GM12874 (cell line): ENCODE measurements at regions not wholly inside any gene's neighbourhood (a gene's known extent, or its start where the extent isn't known, plus 50 kb on each side); places are given as distances from the start of the nearest gene placed in this dataset.

Source experiments
- TF ChIP-seq, protein P1 (sequence below): IDR thresholded peaks from 2 replicates; pipeline ENCODE4 v1.5.1; 2011; ENCODE audit warnings: low read depth, mild to moderate bottlenecking, control low read depth, low read length, moderate library complexity; ENCODE audit not compliant: insufficient read depth

DNA sequence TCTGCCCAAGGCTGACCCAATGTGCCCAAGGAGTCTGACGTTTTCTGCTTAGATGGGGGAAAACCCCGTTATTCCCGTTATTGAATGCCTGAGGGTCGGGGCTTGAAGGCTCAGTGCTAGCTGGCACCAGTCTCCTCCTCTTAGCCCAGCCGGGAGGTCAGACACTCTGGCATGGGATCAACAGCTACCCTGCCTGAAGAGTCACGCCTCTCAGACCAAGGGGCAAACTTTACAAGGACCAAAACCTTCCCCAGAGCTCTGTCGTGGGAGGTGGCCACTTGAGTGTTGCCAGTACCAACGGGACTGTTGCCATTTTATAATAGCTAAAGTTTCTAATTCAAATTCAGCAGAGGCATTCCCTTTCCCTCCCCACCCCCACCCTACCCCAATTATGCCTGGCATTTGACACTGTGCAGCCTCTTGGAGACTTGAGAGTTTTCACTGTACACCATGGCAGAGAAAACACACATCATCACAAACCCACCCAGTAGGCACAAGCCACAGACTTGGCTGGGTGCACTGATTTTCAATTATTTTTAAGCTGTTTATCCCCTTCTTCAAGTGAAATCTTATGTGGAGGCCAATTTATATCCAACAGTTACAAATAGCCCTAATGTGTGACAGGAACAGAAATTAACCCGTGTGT, 137.5 kb upstream of the SYT13 start:
- TF ChIP-seq, protein P1, sequence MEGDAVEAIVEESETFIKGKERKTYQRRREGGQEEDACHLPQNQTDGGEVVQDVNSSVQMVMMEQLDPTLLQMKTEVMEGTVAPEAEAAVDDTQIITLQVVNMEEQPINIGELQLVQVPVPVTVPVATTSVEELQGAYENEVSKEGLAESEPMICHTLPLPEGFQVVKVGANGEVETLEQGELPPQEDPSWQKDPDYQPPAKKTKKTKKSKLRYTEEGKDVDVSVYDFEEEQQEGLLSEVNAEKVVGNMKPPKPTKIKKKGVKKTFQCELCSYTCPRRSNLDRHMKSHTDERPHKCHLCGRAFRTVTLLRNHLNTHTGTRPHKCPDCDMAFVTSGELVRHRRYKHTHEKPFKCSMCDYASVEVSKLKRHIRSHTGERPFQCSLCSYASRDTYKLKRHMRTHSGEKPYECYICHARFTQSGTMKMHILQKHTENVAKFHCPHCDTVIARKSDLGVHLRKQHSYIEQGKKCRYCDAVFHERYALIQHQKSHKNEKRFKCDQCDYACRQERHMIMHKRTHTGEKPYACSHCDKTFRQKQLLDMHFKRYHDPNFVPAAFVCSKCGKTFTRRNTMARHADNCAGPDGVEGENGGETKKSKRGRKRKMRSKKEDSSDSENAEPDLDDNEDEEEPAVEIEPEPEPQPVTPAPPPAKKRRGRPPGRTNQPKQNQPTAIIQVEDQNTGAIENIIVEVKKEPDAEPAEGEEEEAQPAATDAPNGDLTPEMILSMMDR: no peak

DNA sequence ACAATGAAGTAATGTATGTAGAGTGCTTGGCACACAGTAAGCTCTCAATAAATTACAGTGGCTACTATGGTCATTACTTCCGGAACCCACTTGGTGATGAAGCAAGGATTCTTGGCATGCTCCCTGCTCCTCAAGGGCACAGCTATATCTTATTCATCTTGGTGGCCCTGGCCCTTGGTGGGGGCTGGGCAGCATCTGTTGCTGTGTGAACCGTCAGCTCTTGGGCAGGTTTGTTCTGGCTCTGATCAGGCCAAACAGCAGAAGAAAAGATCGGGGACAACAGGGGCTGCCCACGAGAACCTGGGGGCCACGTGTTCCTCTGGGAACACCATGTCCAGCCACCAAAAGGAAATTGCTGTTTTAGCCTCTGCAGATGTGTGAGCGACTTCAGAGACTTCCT, 136.9 kb upstream of the SYT13 start:
- TF ChIP-seq, protein P1: no peak

DNA sequence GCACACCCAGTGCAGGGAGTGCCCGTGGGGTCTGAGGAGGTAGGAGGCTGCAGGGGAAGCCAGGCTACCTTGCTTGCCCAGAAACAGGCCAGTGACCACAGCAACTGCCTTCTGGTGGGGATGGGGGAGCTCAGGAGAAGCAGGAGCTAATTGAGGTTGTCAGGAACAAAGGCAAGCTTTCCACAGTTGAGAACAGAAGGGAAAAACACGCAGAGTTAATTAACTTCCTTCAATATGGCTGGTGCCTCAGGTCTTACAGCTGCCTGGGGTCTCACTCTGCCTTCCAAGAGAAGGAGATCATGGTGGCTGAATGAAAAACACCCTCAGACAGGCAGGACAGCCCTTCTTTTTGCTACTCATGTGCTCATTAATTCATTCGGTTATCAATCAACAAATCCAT, 127.9 kb upstream of the SYT13 start:
- TF ChIP-seq, protein P1: no peak

DNA sequence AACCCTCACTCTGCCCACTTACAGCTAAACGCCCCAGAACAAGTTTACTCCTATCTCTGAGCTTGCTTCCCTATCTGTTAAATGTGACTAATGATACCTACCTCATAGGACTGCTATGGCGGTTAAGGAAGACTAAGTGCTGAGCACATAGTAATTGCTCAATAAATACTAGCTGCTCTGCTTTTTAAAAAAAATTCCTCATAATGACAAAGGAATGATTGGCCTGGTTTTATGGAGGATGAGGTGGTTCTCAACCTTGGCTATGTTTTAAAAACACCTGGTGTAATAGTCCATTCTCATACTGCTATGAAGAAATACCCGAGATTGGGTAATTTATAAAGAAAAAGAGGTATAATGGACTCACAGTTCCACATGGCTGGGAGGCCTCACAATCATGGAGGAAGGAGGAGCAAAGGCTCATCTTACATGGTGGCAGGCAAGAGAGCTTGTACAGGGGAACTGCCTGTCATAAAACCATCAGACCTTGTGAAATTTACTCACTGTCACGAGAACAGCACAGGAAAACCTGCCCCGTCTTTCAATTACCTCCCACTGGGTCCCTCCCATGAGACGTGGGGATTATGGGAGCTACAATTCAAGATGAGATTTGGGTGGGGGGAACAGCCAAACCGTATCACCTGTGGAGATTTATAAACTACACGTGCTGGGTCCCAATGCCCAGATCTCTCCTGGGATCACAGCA, 127.2 kb upstream of the SYT13 start:
- TF ChIP-seq, protein P1: no peak

DNA sequence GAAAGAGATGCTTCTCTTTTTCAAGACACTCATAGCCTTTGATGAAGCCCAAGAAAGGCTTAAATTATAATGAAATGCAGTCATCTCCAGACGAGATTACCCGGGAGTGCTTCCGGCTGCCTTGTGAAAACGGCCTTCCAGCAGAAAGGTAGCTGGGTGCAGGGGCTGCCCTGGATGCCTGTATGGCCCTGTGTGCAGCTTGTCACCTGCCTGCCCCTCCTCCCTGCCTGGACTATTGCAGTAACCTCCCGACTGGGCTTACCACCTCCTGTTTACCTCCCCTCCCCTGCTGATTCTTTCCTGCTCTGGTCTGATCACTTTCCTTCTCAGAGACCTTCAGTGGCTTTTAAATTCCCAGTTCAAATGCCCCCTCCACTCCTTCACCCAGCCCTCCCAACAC, 126.4 kb upstream of the SYT13 start:
- TF ChIP-seq, protein P1: no peak

DNA sequence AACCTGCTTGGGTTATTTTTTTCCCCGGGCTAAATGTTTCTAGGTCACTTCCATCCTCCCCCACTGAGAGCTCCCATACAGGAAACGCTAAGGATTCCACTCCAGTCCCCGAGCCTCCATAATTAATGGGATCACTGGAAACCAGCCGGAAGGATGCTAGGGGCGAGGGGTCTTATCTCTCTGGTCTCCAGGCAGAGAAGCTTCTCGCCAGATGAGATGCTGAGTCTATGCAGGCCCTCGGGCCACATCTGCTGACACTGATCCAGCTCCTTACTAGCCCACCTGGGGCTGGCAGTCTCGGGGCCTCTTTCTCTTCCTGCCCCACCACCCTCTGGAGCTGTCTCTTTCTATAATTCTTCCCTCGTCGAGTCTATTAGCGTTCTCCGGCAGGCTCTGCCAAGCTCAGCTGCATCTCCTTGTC, 125.9 kb upstream of the SYT13 start:
- TF ChIP-seq, protein P1: no peak

DNA sequence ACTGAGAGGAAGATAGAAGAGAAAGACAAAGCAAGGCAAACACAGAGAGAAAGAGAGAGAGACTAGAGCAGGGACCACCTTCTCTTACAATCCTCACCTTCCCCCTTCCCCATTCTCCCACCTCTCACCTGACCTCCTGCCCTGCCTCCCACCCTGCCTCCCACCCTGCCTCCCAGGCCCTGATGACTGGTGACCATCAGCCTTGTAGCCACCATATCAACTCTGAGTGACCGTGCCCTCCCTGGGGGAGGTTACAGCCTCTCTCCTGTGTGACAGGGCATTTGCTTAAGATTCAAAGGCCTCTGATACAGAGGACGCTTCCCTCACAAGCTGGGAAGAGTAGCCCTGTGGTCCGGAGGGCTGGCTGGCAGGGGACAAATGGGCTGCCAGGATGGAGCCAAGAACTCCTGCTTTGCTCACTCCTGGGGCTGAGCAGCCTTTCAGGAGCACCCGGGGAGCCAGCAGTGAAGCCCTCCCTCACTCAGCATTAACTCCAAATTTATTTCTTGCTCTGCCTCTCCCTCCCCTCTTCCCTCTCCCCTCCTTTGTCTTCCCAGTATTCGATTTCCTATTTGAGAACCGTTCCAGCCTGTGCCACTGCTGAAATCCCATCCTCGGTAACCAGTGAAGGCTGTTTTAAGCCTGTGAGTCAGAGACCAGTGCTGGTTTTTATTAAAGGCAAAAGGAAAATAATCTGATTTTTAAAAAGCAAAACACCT, 125.2 kb upstream of the SYT13 start:
- TF ChIP-seq, protein P1: no peak
